OCI-LY7 (cell line): ENCODE measurements at regions not wholly inside any gene's neighbourhood (a gene's known extent, or its start where the extent isn't known, plus 50 kb on each side); places are given as distances from the start of the nearest gene placed in this dataset.

ENCODE experiments used
- CTCF ChIP-seq: fragments of 200-600 bp; sonication (generic); conservative IDR thresholded peaks from 2 replicates; pipeline ENCODE4 v1.5.1; 2014; ENCODE audit warnings: mild to moderate bottlenecking, antibody characterized with exemption, low read length, moderate library complexity, mixed read lengths
- EZH2phosphoT487 ChIP-seq: fragments of 200-600 bp; sonication (generic); IDR thresholded peaks from 2 replicates; pipeline ENCODE4 v1.6.1; 2018; ENCODE audit warnings: low read depth, borderline replicate concordance, mild to moderate bottlenecking, mixed run types, antibody characterized with exemption, low read length, moderate library complexity, mixed read lengths

GRCh38 chr6:9087470-9087869 lies 652.1 kb upstream of the SLC35B3 start:
- TF ChIP-seq CTCF: no peak
- no peak for TF ChIP-seq EZH2phosphoT487
